H9 (cell line): ENCODE measurements at regions not wholly inside any gene's neighbourhood (a gene's known extent, or its start where the extent isn't known, plus 50 kb on each side); places are given as distances from the start of the nearest gene placed in this dataset.

Experiments
- DNase-seq: peaks from one replicate; pipeline ENCODE4 v3.0.0-alpha.2; 2017
- H2AFZ ChIP-seq: one replicate; pipeline ENCODE4 v1.6.1; 2013; ENCODE audit warnings: mild to moderate bottlenecking, low read length, control low read depth, moderate library complexity
- H2AK5ac ChIP-seq: 2 replicates; pipeline ENCODE4 v1.6.1; 2013; ENCODE audit warnings: low read length, control low read depth, mixed read lengths; ENCODE audit not compliant: insufficient read length
- H2BK120ac ChIP-seq: one replicate; pipeline ENCODE4 v1.6.1; 2013; ENCODE audit warnings: low read depth, mild to moderate bottlenecking, low read length, control low read depth, inconsistent platforms; ENCODE audit not compliant: poor library complexity, severe bottlenecking
- H2BK12ac ChIP-seq: 2 replicates; pipeline ENCODE4 v1.6.1; 2013; ENCODE audit warnings: low read length, control low read depth, mixed read lengths, low read depth; ENCODE audit not compliant: insufficient read length
- H2BK15ac ChIP-seq: 2 replicates; pipeline ENCODE4 v1.6.1; 2013; ENCODE audit warnings: low read depth, low read length, control low read depth
- H2BK20ac ChIP-seq: one replicate; pipeline ENCODE4 v1.6.1; 2013; ENCODE audit warnings: low read depth, mild to moderate bottlenecking, low read length, control low read depth, inconsistent platforms; ENCODE audit not compliant: poor library complexity, severe bottlenecking
- H2BK5ac ChIP-seq: 2 replicates; pipeline ENCODE4 v1.6.1; 2013; ENCODE audit warnings: low read length, control low read depth, mixed read lengths; ENCODE audit not compliant: insufficient read length
- H3K14ac ChIP-seq: 2 replicates; pipeline ENCODE4 v1.6.1; 2013; ENCODE audit warnings: low read length, control low read depth; ENCODE audit not compliant: insufficient read depth
- H3K18ac ChIP-seq: 2 replicates; pipeline ENCODE4 v1.6.1; 2013; ENCODE audit warnings: low read depth, mild to moderate bottlenecking, mixed read lengths, low read length, control low read depth; ENCODE audit not compliant: insufficient read length
- H3K23ac ChIP-seq: 2 replicates; pipeline ENCODE4 v1.6.1; 2013; ENCODE audit warnings: low read length, control low read depth, mixed read lengths, low read depth; ENCODE audit not compliant: insufficient read length
- H3K23me2 ChIP-seq: 2 replicates; pipeline ENCODE4 v1.6.1; 2013; ENCODE audit warnings: low read depth, mild to moderate bottlenecking, mixed read lengths, low read length, control low read depth; ENCODE audit not compliant: insufficient read length, poor library complexity, severe bottlenecking
- H3K27ac ChIP-seq: 2 replicates; pipeline ENCODE4 v1.5.1; 2013; ENCODE audit warnings: low read length, control low read depth, mixed read lengths, low read depth; ENCODE audit not compliant: insufficient read length
- H3K27me3 ChIP-seq: 2 replicates; pipeline ENCODE4 v1.6.1; 2013; ENCODE audit warnings: low read length, control low read depth, inconsistent platforms; ENCODE audit not compliant: insufficient read depth
- H3K4ac ChIP-seq: 2 replicates; pipeline ENCODE4 v1.6.1; 2013; ENCODE audit warnings: low read depth, mild to moderate bottlenecking, control low read depth, inconsistent platforms, low read length, moderate library complexity
- H3K4me1 ChIP-seq: 2 replicates; pipeline ENCODE4 v1.6.1; 2013; ENCODE audit warnings: low read length, control low read depth, inconsistent platforms; ENCODE audit not compliant: insufficient read depth
- H3K4me2 ChIP-seq: 2 replicates; pipeline ENCODE4 v1.6.1; 2013; ENCODE audit warnings: low read length, control low read depth, mixed read lengths; ENCODE audit not compliant: insufficient read length, insufficient read depth
- H3K56ac ChIP-seq: 2 replicates; pipeline ENCODE4 v1.6.1; 2013; ENCODE audit warnings: low read depth, mild to moderate bottlenecking, mixed read lengths, low read length, control low read depth; ENCODE audit not compliant: insufficient read length
- H3K79me1 ChIP-seq: 2 replicates; pipeline ENCODE4 v1.6.1; 2013; ENCODE audit warnings: low read depth, mild to moderate bottlenecking, moderate library complexity, low read length, control low read depth, inconsistent platforms; ENCODE audit not compliant: insufficient read depth, poor library complexity, severe bottlenecking
- H3K79me2 ChIP-seq: 2 replicates; pipeline ENCODE4 v1.6.1; 2013; ENCODE audit warnings: low read length, control low read depth, inconsistent platforms; ENCODE audit not compliant: insufficient read depth
- H3K9ac ChIP-seq: 2 replicates; pipeline ENCODE4 v1.6.1; 2013; ENCODE audit warnings: low read length, control low read depth, mixed read lengths; ENCODE audit not compliant: insufficient read length; ENCODE audit errors: extremely low read depth
- H3K9me3 ChIP-seq: one replicate; pipeline ENCODE4 v1.6.1; 2013; ENCODE audit warnings: low read depth, low read length, inconsistent platforms; ENCODE audit not compliant: control insufficient read depth
- H3T11ph ChIP-seq: one replicate; pipeline ENCODE4 v1.6.1; 2013; ENCODE audit warnings: mild to moderate bottlenecking, low read length, control low read depth, inconsistent platforms
- H4K20me1 ChIP-seq: one replicate; pipeline ENCODE4 v1.6.1; 2013; ENCODE audit not compliant: control insufficient read depth, insufficient read length, insufficient read depth
- H4K5ac ChIP-seq: 2 replicates; pipeline ENCODE4 v1.6.1; 2013; ENCODE audit warnings: low read depth, mild to moderate bottlenecking, mixed read lengths, low read length, control low read depth; ENCODE audit not compliant: insufficient read length
- H4K8ac ChIP-seq: replicated peaks from 2 replicates; pipeline ENCODE4 v1.6.1; 2013; ENCODE audit warnings: low read length, control low read depth, mixed read lengths, low read depth; ENCODE audit not compliant: insufficient read length
- H4K91ac ChIP-seq: 2 replicates; pipeline ENCODE4 v1.6.1; 2013; ENCODE audit warnings: low read depth, mild to moderate bottlenecking, moderate library complexity, mixed read lengths, low read length, control low read depth; ENCODE audit not compliant: insufficient read length
- H3K27ac Mint-ChIP-seq, 3 experiments: 2 replicates in 2 of 3; 3 replicates in 1 of 3; pipeline ENCODE4 v1.8.0; 2020 to 2021; ENCODE audit warnings: mixed read lengths in 3 of 3, mild to moderate bottlenecking in 1 of 3, moderate library complexity in 1 of 3
- H3K27me3 Mint-ChIP-seq: 2 replicates; pipeline ENCODE4 v1.8.0; 2021; ENCODE audit warnings: low read depth, mild to moderate bottlenecking, moderate library complexity, mixed read lengths
- H3K36me3 Mint-ChIP-seq, 3 experiments: 2 replicates in 2 of 3; 3 replicates in 1 of 3; pipeline ENCODE4 v1.8.0; 2020 to 2021; ENCODE audit warnings: low read depth in 3 of 3, mixed read lengths in 3 of 3; ENCODE audit not compliant: insufficient read depth in 1 of 3
- H3K4me1 Mint-ChIP-seq, 2 experiments: 2 replicates each; pipeline ENCODE4 v1.8.0; 2020; ENCODE audit warnings: mixed read lengths in 2 of 2
- H3K4me3 Mint-ChIP-seq, 2 experiments: 2 replicates in 1 of 2; 3 replicates in 1 of 2; pipeline ENCODE4 v1.8.0; 2020 to 2021; ENCODE audit warnings: mild to moderate bottlenecking in 2 of 2, mixed read lengths in 2 of 2, moderate library complexity in 1 of 2
- H3K9me3 Mint-ChIP-seq, 2 experiments: 2 replicates in 1 of 2; 3 replicates in 1 of 2; pipeline ENCODE4 v1.8.0; 2020; ENCODE audit warnings: mild to moderate bottlenecking in 2 of 2, mixed read lengths in 2 of 2, moderate library complexity in 1 of 2
- CTCF ChIP-seq: fragments of 200-600 bp; sonication (generic); conservative IDR thresholded peaks from 3 replicates; pipeline ENCODE4 v1.8.0; 2021; ENCODE audit warnings: antibody characterized with exemption, mild to moderate bottlenecking
- WGBS: extraction: QIAGEN DNeasy Blood & Tissue Kit; methylation state at CpG from one replicate; pipeline ENCODE4 v1.1.7; 2013; ENCODE audit warnings: missing lambda C conversion rate, low lambda C conversion rate, mixed read lengths; ENCODE audit not compliant: insufficient read length; ENCODE audit errors: extremely low coverage; 5-methylcytosine and 5-hydroxymethylcytosine counted together

- WGBS, result no CpG with 5 or more reads among the region's 11 CpGs
- Histone ChIP-seq H3K27me3 (no peaks in the 10 kb centered on the region), H4K20me1 (no peaks in the 10 kb centered on the region), H3T11ph (no peak overlapping the region), H2BK120ac (no peak overlapping the region), H3K79me1 (no peaks in the 10 kb centered on the region), H2BK20ac (no peak overlapping the region), H2AK5ac (no peak overlapping the region), H4K5ac (no peak overlapping the region), H3K23me2 (no peaks in the 10 kb centered on the region), H2BK5ac (no peak overlapping the region), H2BK15ac (no peak overlapping the region), H3K56ac (no peak overlapping the region), H2BK12ac (no peak overlapping the region), H3K4me2 (no peak overlapping the region), H4K91ac (no peak overlapping the region), H2AFZ (no peak overlapping the region), H3K14ac (no peak overlapping the region; the same call in 1 of the 2 replicates), H3K9ac (no peak overlapping the region), H3K23ac (no peak overlapping the region), H3K18ac (no peak overlapping the region), H3K79me2 (no peaks in the 10 kb centered on the region), H3K9me3 (no peaks in the 10 kb centered on the region), H3K27ac (no peak overlapping the region), H3K4me1 (no peaks in the 10 kb centered on the region; the same call in 1 of the 2 replicates), H4K8ac (no peak overlapping the region), H3K4ac (no peak overlapping the region)
- no peaks in the 10 kb centered on the region; a peak in 1 of 5 replicates for H3K9me3 Mint-ChIP-seq
- no peak overlapping the region; a peak in 2 of 7 replicates for H3K27ac Mint-ChIP-seq
- no peaks in the 10 kb centered on the region; a peak in 1 of 7 replicates for H3K36me3 Mint-ChIP-seq
- no peak overlapping the region for H3K4me3 Mint-ChIP-seq
- peaks cover 3% of the 10 kb centered on the region for H3K27me3 Mint-ChIP-seq
- no peak for DNase-seq
- H3K4me1 Mint-ChIP-seq, result peaks cover 16 to 21% of the 10 kb centered on the region in 2 experiments
- no peak for TF ChIP-seq CTCF
Observed at GRCh38 chr10:43846187-43846680, 197.6 kb upstream of the ZNF32 start.
